Fibroblast of lung (primary cell): ENCODE measurements at regions not wholly inside any gene's neighbourhood (a gene's known extent, or its start where the extent isn't known, plus 50 kb on each side); places are given as distances from the start of the nearest gene placed in this dataset.

Source experiments
- DNase-seq, 2 donors: peaks; one replicate each; pipeline versions ENCODE4 v3.0.0 to v3.0.0-alpha.2; 2010; ENCODE audit warnings: low read depth in 2 of 2
- H2AFZ ChIP-seq: 2 replicates; pipeline ENCODE4 v1.5.1; 2012; ENCODE audit warnings: low read length, control low read depth, inconsistent platforms
- H3K27ac ChIP-seq: 2 replicates; pipeline ENCODE4 v1.5.1; 2011; ENCODE audit warnings: low read length, control low read depth; ENCODE audit not compliant: insufficient read depth
- H3K27me3 ChIP-seq: 2 replicates; pipeline ENCODE4 v1.5.1; 2011; ENCODE audit warnings: mild to moderate bottlenecking, low read length; ENCODE audit not compliant: control insufficient read depth, insufficient read depth
- H3K36me3 ChIP-seq: 2 replicates; pipeline ENCODE4 v1.5.1; 2011; ENCODE audit warnings: low read length; ENCODE audit not compliant: control insufficient read depth, insufficient read depth
- H3K4me1 ChIP-seq: 2 replicates; pipeline ENCODE4 v1.5.1; 2011; ENCODE audit warnings: low read length; ENCODE audit not compliant: control insufficient read depth, insufficient read depth; ENCODE audit errors: extremely low read depth
- H3K4me2 ChIP-seq: 2 replicates; pipeline ENCODE4 v1.5.1; 2011; ENCODE audit warnings: low read length, control low read depth; ENCODE audit not compliant: insufficient read depth; ENCODE audit errors: extremely low read depth
- H3K4me3 ChIP-seq, 4 experiments: fragments of 200-600 bp in 1 of 4; sonication (generic) in 1 of 4; replicated peaks in 1 of 4; 2 replicates each; pipeline ENCODE4 v1.5.1; 2011 to 2016; ENCODE audit warnings: low read length in 4 of 4, low read depth in 3 of 4, mild to moderate bottlenecking in 3 of 4, control low read depth in 2 of 4, inconsistent platforms in 1 of 4, mixed read lengths in 1 of 4; ENCODE audit not compliant: insufficient read depth in 1 of 4; ENCODE audit errors: control extremely low read depth in 1 of 4
- H3K79me2 ChIP-seq: 2 replicates; pipeline ENCODE4 v1.5.1; 2012; ENCODE audit warnings: mild to moderate bottlenecking, low read length, inconsistent platforms; ENCODE audit not compliant: control insufficient read depth, insufficient read depth
- H3K9ac ChIP-seq: 2 replicates; pipeline ENCODE4 v1.5.1; 2011; ENCODE audit warnings: mild to moderate bottlenecking, low read length, control low read depth; ENCODE audit not compliant: insufficient read depth
- H3K9me3 ChIP-seq: 2 replicates; pipeline ENCODE4 v1.5.1; 2012; ENCODE audit warnings: low read depth, low read length; ENCODE audit not compliant: control insufficient read depth, insufficient read depth
- H4K20me1 ChIP-seq: 2 replicates; pipeline ENCODE4 v1.5.1; 2011; ENCODE audit warnings: low read length; ENCODE audit not compliant: control insufficient read depth, insufficient read depth; ENCODE audit errors: extremely low read depth
- CTCF ChIP-seq, 2 donors: IDR thresholded peaks in 1 of 2; conservative IDR thresholded peaks in 1 of 2; 1 replicate in 1 of 2; 2 replicates in 1 of 2; pipeline ENCODE4 v1.5.1; 2011 to 2012; ENCODE audit warnings: low read length in 2 of 2, control low read depth in 1 of 2, inconsistent platforms in 1 of 2, low read depth in 1 of 2, mild to moderate bottlenecking in 1 of 2
- EZH2 ChIP-seq: IDR thresholded peaks from 2 replicates; pipeline ENCODE4 v1.5.1; 2012; ENCODE audit warnings: low read length, control low read depth, mild to moderate bottlenecking; ENCODE audit errors: missing control alignments

DNA sequence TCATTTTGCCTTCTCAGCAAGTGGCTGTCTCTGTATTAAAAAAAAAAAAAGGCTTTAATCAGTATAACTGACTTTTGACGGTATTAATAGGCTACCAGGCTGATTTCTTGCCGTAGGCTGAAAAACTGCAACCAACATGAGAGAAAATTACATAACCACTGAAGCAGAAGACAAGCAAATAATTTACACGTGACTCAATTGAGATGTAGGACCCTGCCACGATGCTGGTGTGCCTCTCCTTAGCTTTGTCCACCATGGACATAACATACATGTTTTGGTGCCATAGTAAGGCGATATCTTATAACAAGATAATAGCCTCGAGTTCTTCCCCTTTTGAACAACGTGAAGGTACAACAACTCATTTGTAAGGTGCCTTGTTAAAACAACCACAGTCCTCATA lies 88.7 kb upstream of the GRIP1 start:
- Histone ChIP-seq H4K20me1 (no peaks in the 10 kb centered on the region), H3K9me3 (no peaks in the 10 kb centered on the region), H3K27ac (no peak overlapping the region), H2AFZ (no peak overlapping the region), H3K9ac (no peak overlapping the region), H3K4me3 (no peak overlapping the region), H3K79me2 (no peaks in the 10 kb centered on the region), H3K4me2 (no peak overlapping the region), H3K36me3 (no peaks in the 10 kb centered on the region), H3K4me1 (no peaks in the 10 kb centered on the region), H3K27me3 (no peaks in the 10 kb centered on the region)
- DNase-seq = no peak
- TF ChIP-seq EZH2 (no peak), CTCF (conservative IDR thresholded peaks at IDR 0.05 in 1 of 2, IDR thresholded peaks at IDR 0.05 in 1 of 2; ENCODE audit: low read depth in 1 of 2, low read length in 2 of 2) (no peak)

GRCh38 chr12:66768293-66768692 lies 89.4 kb upstream of the GRIP1 start:
- H3K79me2 ChIP-seq = no peaks in the 10 kb centered on the region
- H3K9ac ChIP-seq = no peak overlapping the region
- H4K20me1 ChIP-seq = no peaks in the 10 kb centered on the region
- no peak overlapping the region for H2AFZ ChIP-seq
- no peak overlapping the region for H3K4me3 ChIP-seq
- no peaks in the 10 kb centered on the region for H3K9me3 ChIP-seq
- no peaks in the 10 kb centered on the region for H3K36me3 ChIP-seq
- H3K27ac ChIP-seq = no peak overlapping the region
- H3K4me2 ChIP-seq = no peak overlapping the region
- no peaks in the 10 kb centered on the region for H3K4me1 ChIP-seq
- no peak for TF ChIP-seq EZH2
- no peak for TF ChIP-seq CTCF (conservative IDR thresholded peaks at IDR 0.05 in 1 of 2, IDR thresholded peaks at IDR 0.05 in 1 of 2; ENCODE audit: low read depth in 1 of 2, low read length in 2 of 2)
- no peak for DNase-seq
- H3K27me3 ChIP-seq = no peaks in the 10 kb centered on the region

GRCh38 chr12:66774929-66775328 lies 96.1 kb upstream of the GRIP1 start:
- Histone ChIP-seq H3K27ac (no peak overlapping the region), H3K4me2 (no peak overlapping the region), H4K20me1 (no peaks in the 10 kb centered on the region), H2AFZ (no peak overlapping the region), H3K79me2 (no peaks in the 10 kb centered on the region), H3K9me3 (no peaks in the 10 kb centered on the region), H3K36me3 (no peaks in the 10 kb centered on the region), H3K27me3 (no peaks in the 10 kb centered on the region), H3K9ac (no peak overlapping the region), H3K4me3 (no peak overlapping the region), H3K4me1 (no peaks in the 10 kb centered on the region)
- TF ChIP-seq CTCF (conservative IDR thresholded peaks at IDR 0.05 in 1 of 2, IDR thresholded peaks at IDR 0.05 in 1 of 2; ENCODE audit: low read depth in 1 of 2, low read length in 2 of 2) (no peak), EZH2 (no peak)
- no peak for DNase-seq
